ENCODE measurements at regions not wholly inside any gene's neighbourhood (a gene's known extent, or its start where the extent isn't known, plus 50 kb on each side); places are given as distances from the start of the nearest gene placed in this dataset.
"Not testable (repeated sequence)": the region's sequence is repeated elsewhere in the genome, so short reads cannot be mapped to it uniquely, and the experiment has no call there.

- H3K27ac Mint-ChIP-seq; H3K36me3 Mint-ChIP-seq (ENCODE audit: low read depth); H3K4me1 Mint-ChIP-seq; POLR2A ChIA-PET; DNase-seq; H3K9me3 Mint-ChIP-seq (ENCODE audit: low read depth); ATAC-seq; H3K4me3 Mint-ChIP-seq; intact Hi-C loops (cut with DNase I, micrococcal nuclease); H3K27me3 Mint-ChIP-seq: not testable (repeated sequence)
- CTCF ChIA-PET = interaction anchor here (1.3 kb wide), 1 partner anchor 17 kb away, joined by 4 read pairs; no protein-coding TSS in a partner anchor
Observed at GRCh38 chr19:21668072-21668773, 99.2 kb downstream of the ZNF100 start.

- no peaks in the 10 kb centered on the region for H3K27me3 Mint-ChIP-seq
- H3K4me1 Mint-ChIP-seq = no peaks in the 10 kb centered on the region
- H3K36me3 Mint-ChIP-seq (ENCODE audit: low read depth) = no peaks in the 10 kb centered on the region
- DNase-seq (no peak), ATAC-seq (no peak)
- CTCF ChIA-PET = no interaction called here
- H3K9me3 Mint-ChIP-seq (ENCODE audit: low read depth) = peaks cover 18% of the 10 kb centered on the region
- no peak overlapping the region for H3K27ac Mint-ChIP-seq
- H3K4me3 Mint-ChIP-seq = no peak overlapping the region
- intact Hi-C loops (cut with DNase I, micrococcal nuclease) = no loop called here
- POLR2A ChIA-PET = no interaction called here
Observed at GRCh38 chr19:21655540-21656126, 111.7 kb downstream of the ZNF100 start.

GRCh38 chr19:21651478-21651877 is 115.9 kb downstream of the ZNF100 start:
- H3K4me3 Mint-ChIP-seq; H3K27me3 Mint-ChIP-seq; DNase-seq; ATAC-seq; POLR2A ChIA-PET; H3K36me3 Mint-ChIP-seq (ENCODE audit: low read depth); H3K4me1 Mint-ChIP-seq; H3K27ac Mint-ChIP-seq; CTCF ChIA-PET: not testable (repeated sequence)
- peaks cover 22% of the 10 kb centered on the region for H3K9me3 Mint-ChIP-seq (ENCODE audit: low read depth)
- intact Hi-C loops (cut with DNase I, micrococcal nuclease) = loop anchor here in 1 of 2 experiments (5.0 kb wide), 1 partner anchor 81 kb away; no protein-coding TSS in a partner anchor

- H3K27me3 Mint-ChIP-seq = no peaks in the 10 kb centered on the region
- no peaks in the 10 kb centered on the region for H3K4me1 Mint-ChIP-seq
- ATAC-seq (no peak), DNase-seq (no peak)
- no peak overlapping the region for H3K27ac Mint-ChIP-seq
- POLR2A ChIA-PET = no interaction called here
- peaks cover 8% of the 10 kb centered on the region for H3K9me3 Mint-ChIP-seq (ENCODE audit: low read depth)
- no peak overlapping the region for H3K4me3 Mint-ChIP-seq
- intact Hi-C loops (cut with DNase I, micrococcal nuclease) = no loop called here
- H3K36me3 Mint-ChIP-seq (ENCODE audit: low read depth) = no peaks in the 10 kb centered on the region
- CTCF ChIA-PET = no interaction called here
Observed at GRCh38 chr19:21638776-21639175, 128.6 kb downstream of the ZNF100 start.

- H3K9me3 Mint-ChIP-seq (ENCODE audit: low read depth) = peaks cover 4% of the 10 kb centered on the region
- POLR2A ChIA-PET = no interaction called here
Observed at GRCh38 chr19:21626924-21627697, 121.7 kb downstream of the ZNF429 start.

GRCh38 chr19:21626091-21626490 is 120.7 kb downstream of the ZNF429 start:
- Mint-ChIP-seq H3K9me3 (ENCODE audit: low read depth) (peaks cover 4% of the 10 kb centered on the region), H3K27ac (no peak overlapping the region), H3K27me3 (no peaks in the 10 kb centered on the region), H3K36me3 (ENCODE audit: low read depth) (no peaks in the 10 kb centered on the region), H3K4me1 (no peaks in the 10 kb centered on the region), H3K4me3 (no peak overlapping the region)
- ChIA-PET POLR2A (no interaction called here), CTCF (interaction anchor here (0.6 to 1.2 kb wide), 3 partner anchors 8 to 962 kb away, joined by 3 to 4 read pairs (median 3); no protein-coding TSS in a partner anchor)
- ATAC-seq (no peak), DNase-seq (no peak)
- intact Hi-C loops (cut with DNase I, micrococcal nuclease) = no loop called here

More at GRCh38 chr19:21626924-21627697, 121.7 kb downstream of the ZNF429 start:
- DNase-seq (no peak), ATAC-seq (no peak)
- Mint-ChIP-seq H3K4me1 (no peaks in the 10 kb centered on the region), H3K36me3 (ENCODE audit: low read depth) (no peaks in the 10 kb centered on the region), H3K27ac (no peak overlapping the region), H3K4me3 (no peak overlapping the region), H3K27me3 (no peaks in the 10 kb centered on the region)
- CTCF ChIA-PET = interaction anchor here (0.8 to 1.2 kb wide), 2 partner anchors 9 to 105 kb away, joined by 3 to 4 read pairs; no protein-coding TSS in a partner anchor
- intact Hi-C loops (cut with DNase I, micrococcal nuclease) = no loop called here

GRCh38 chr19:21622920-21623319 is 117.5 kb downstream of the ZNF429 start:
- H3K4me1 Mint-ChIP-seq = no peaks in the 10 kb centered on the region
- POLR2A ChIA-PET = no interaction called here
- DNase-seq (no peak), ATAC-seq (no peak)
- no peak overlapping the region for H3K27ac Mint-ChIP-seq
- intact Hi-C loops (cut with DNase I, micrococcal nuclease) = no loop called here
- H3K27me3 Mint-ChIP-seq = no peaks in the 10 kb centered on the region
- no peaks in the 10 kb centered on the region for H3K36me3 Mint-ChIP-seq (ENCODE audit: low read depth)
- H3K9me3 Mint-ChIP-seq (ENCODE audit: low read depth) = no peaks in the 10 kb centered on the region
- no peak overlapping the region for H3K4me3 Mint-ChIP-seq
- CTCF ChIA-PET = no interaction called here

- Mint-ChIP-seq H3K36me3 (ENCODE audit: low read depth) (no peaks in the 10 kb centered on the region), H3K9me3 (ENCODE audit: low read depth) (no peaks in the 10 kb centered on the region), H3K4me3 (no peak overlapping the region), H3K27me3 (no peaks in the 10 kb centered on the region), H3K27ac (no peak overlapping the region), H3K4me1 (no peaks in the 10 kb centered on the region)
- POLR2A ChIA-PET = no interaction called here
- DNase-seq = no peak
- ATAC-seq = no peak
- CTCF ChIA-PET = interaction anchor here (0.6 to 1.4 kb wide), 2 partner anchors 12 to 19 kb away, joined by 3 read pairs; no protein-coding TSS in a partner anchor
- intact Hi-C loops (cut with DNase I, micrococcal nuclease) = no loop called here
Observed at GRCh38 chr19:21621671-21622070, 116.3 kb downstream of the ZNF429 start.

GRCh38 chr19:21617740-21618339 is 112.4 kb downstream of the ZNF429 start:
- Mint-ChIP-seq H3K36me3 (ENCODE audit: low read depth) (no peaks in the 10 kb centered on the region), H3K9me3 (ENCODE audit: low read depth) (peaks cover 4% of the 10 kb centered on the region), H3K27ac (no peak overlapping the region), H3K4me1 (no peaks in the 10 kb centered on the region), H3K27me3 (no peaks in the 10 kb centered on the region), H3K4me3 (no peak overlapping the region)
- ATAC-seq (no peak), DNase-seq (no peak)
- ChIA-PET CTCF (interaction anchor here (1.5 kb wide), 1 partner anchor 9 kb away, joined by 3 read pairs; no protein-coding TSS in a partner anchor), POLR2A (no interaction called here)
- intact Hi-C loops (cut with DNase I, micrococcal nuclease) = no loop called here

- H3K4me3 Mint-ChIP-seq; CTCF ChIA-PET; H3K4me1 Mint-ChIP-seq; H3K36me3 Mint-ChIP-seq (ENCODE audit: low read depth); ATAC-seq; POLR2A ChIA-PET; H3K27me3 Mint-ChIP-seq; H3K9me3 Mint-ChIP-seq (ENCODE audit: low read depth); H3K27ac Mint-ChIP-seq; DNase-seq; intact Hi-C loops (cut with DNase I, micrococcal nuclease): not testable (repeated sequence)
Observed at GRCh38 chr19:21614776-21615175, 109.4 kb downstream of the ZNF429 start.

- H3K36me3 Mint-ChIP-seq (ENCODE audit: low read depth); POLR2A ChIA-PET; H3K4me3 Mint-ChIP-seq; DNase-seq; H3K4me1 Mint-ChIP-seq; H3K9me3 Mint-ChIP-seq (ENCODE audit: low read depth); intact Hi-C loops (cut with DNase I, micrococcal nuclease); ATAC-seq; CTCF ChIA-PET; H3K27ac Mint-ChIP-seq; H3K27me3 Mint-ChIP-seq: not testable (repeated sequence)
Observed at GRCh38 chr19:21613201-21613600, 107.8 kb downstream of the ZNF429 start.

All from activated CD4-positive, alpha-beta T cell treated with anti-CD3 and anti-CD28 coated beads for 36 hours (primary cell).